GM12878 (cell line): ENCODE measurements at regions not wholly inside any gene's neighbourhood (a gene's known extent, or its start where the extent isn't known, plus 50 kb on each side); places are given as distances from the start of the nearest gene placed in this dataset.

ENCODE experiments used
- ATAC-seq: fragments of 200-7000 bp; cut with Tn5 transposase; 3 replicates; pipeline ENCODE4 v1.9.1; 2020; ENCODE audit warnings: mild to moderate bottlenecking, moderate library complexity
- BruUV-seq: library from RNA; stranded (reverse); fragments of 400-500 nt; replicated peaks from 2 replicates; lab custom pipeline; 2021; lab: Mats Ljungman, UMichigan
- CTCF ChIA-PET: fragments of 300-600 bp; sonication (Branson Sonifier 250); formaldehyde crosslinking; extraction: SDS; loops from one replicate; lab custom pipeline; 2021; ENCODE audit warnings: inconsistent platforms; lab: Yijun Ruan, JAX
- POLR2A ChIA-PET: fragments of 350-600 bp; formaldehyde crosslinking; extraction: SDS; loops from one replicate; lab custom pipeline; 2021; ENCODE audit warnings: inconsistent platforms; lab: Charles Lee
- RAD21 ChIA-PET: fragments of 300-600 bp; sonication (Branson Sonifier 250); formaldehyde crosslinking; loops from one replicate; lab custom pipeline; 2023; ENCODE audit warnings: antibody characterized with exemption; ENCODE audit not compliant: unreplicated experiment; lab: Charles Lee
- SMC1A ChIA-PET: fragments of 300-600 bp; sonication (Branson Sonifier 250); formaldehyde crosslinking; loops from one replicate; lab custom pipeline; 2023; ENCODE audit not compliant: unreplicated experiment, uncharacterized antibody; lab: Charles Lee
- DNase-seq: peaks from one replicate; pipeline ENCODE4 v3.0.0-alpha.2; 2011; ENCODE audit warnings: low read depth, low spot score
- FAIRE-seq: peaks from 3 replicates; lab custom pipeline; 2011; peaks lifted over from hg19 to GRCh38; lab: Jason Lieb, UNC
- H2AFZ ChIP-seq: 2 replicates; pipeline ENCODE4 v1.6.0; 2011; ENCODE audit warnings: low read depth, low read length, control low read depth; ENCODE audit not compliant: control insufficient read depth
- H3K27ac ChIP-seq: 2 replicates; pipeline ENCODE4 v1.5.1; 2011; ENCODE audit warnings: control low read depth; ENCODE audit not compliant: control insufficient read depth, insufficient read depth
- H3K27me3 ChIP-seq, 2 experiments: replicated peaks in 1 of 2; 2 replicates each; pipeline versions ENCODE4 v1.6.0 to v1.6.1; 2011; ENCODE audit warnings: low read length in 1 of 2; ENCODE audit not compliant: control insufficient read depth in 2 of 2, insufficient read depth in 2 of 2
- H3K36me3 ChIP-seq, 2 experiments: 2 replicates each; pipeline ENCODE4 v1.5.1; 2011; ENCODE audit warnings: low read length in 1 of 2; ENCODE audit not compliant: control insufficient read depth in 2 of 2, insufficient read depth in 2 of 2
- H3K4me1 ChIP-seq: 2 replicates; pipeline ENCODE4 v1.6.1; 2011; ENCODE audit warnings: mild to moderate bottlenecking, low read length, moderate library complexity, mixed read lengths; ENCODE audit not compliant: control insufficient read depth, insufficient read depth
- H3K4me2 ChIP-seq: 2 replicates; pipeline ENCODE4 v1.6.0; 2011; ENCODE audit warnings: control low read depth; ENCODE audit not compliant: control insufficient read depth, insufficient read depth
- H3K4me3 ChIP-seq: fragments of 200-600 bp; sonication (generic); 2 replicates; pipeline ENCODE4 v1.5.1; 2016
- H3K79me2 ChIP-seq: 2 replicates; pipeline ENCODE4 v1.6.0; 2011; ENCODE audit warnings: low read length; ENCODE audit not compliant: control insufficient read depth, insufficient read depth
- H3K9ac ChIP-seq: 2 replicates; pipeline ENCODE4 v1.8.0; 2011; ENCODE audit warnings: low read length, control low read depth, mixed read lengths; ENCODE audit not compliant: control insufficient read depth, insufficient read depth
- H3K9me3 ChIP-seq: replicated peaks from 3 replicates; pipeline ENCODE4 v1.5.1; 2011; ENCODE audit warnings: mild to moderate bottlenecking, low read length; ENCODE audit not compliant: control insufficient read depth, insufficient read depth
- H4K20me1 ChIP-seq: 2 replicates; pipeline ENCODE4 v1.6.0; 2011; ENCODE audit not compliant: control insufficient read depth, insufficient read depth
- BCL3 ChIP-seq: IDR thresholded peaks from 2 replicates; pipeline ENCODE4 v1.6.1; 2011; ENCODE audit warnings: borderline replicate concordance, low read depth, mild to moderate bottlenecking, moderate library complexity, low read length; ENCODE audit not compliant: insufficient read depth, poor library complexity, severe bottlenecking
- HDAC2 ChIP-seq: fragments of 200-600 bp; sonication (generic); IDR thresholded peaks from 2 replicates; pipeline ENCODE4 v1.6.1; 2017
- PBX3 ChIP-seq: IDR thresholded peaks from 2 replicates; pipeline ENCODE4 v1.6.1; 2011; ENCODE audit warnings: mild to moderate bottlenecking, low read depth, low read length, moderate library complexity; ENCODE audit not compliant: insufficient replicate concordance
- WGBS: methylation state at CpG from one replicate; pipeline ENCODE4 v1.1.6; 2016; ENCODE audit warnings: low lambda C conversion rate; ENCODE audit not compliant: insufficient replicate concordance, insufficient coverage; ENCODE audit errors: missing lambda C conversion rate; 5-methylcytosine and 5-hydroxymethylcytosine counted together
- in situ Hi-C: fragments of 300-500 bp; cut with MboI; formaldehyde crosslinking; loops from 9 replicates; pipeline ENCODE4 v1.14.3; 2018; ENCODE audit warnings: mixed read lengths
- intact Hi-C: fragments of 100-400 bp; cut with micrococcal nuclease; formaldehyde crosslinking; loops from one replicate; pipeline ENCODE4 v1.14.2; 2022; ENCODE audit not compliant: unreplicated experiment

GRCh38 chr15:39315206-39315850, 265.6 kb upstream of the THBS1 start:
- CTCF ChIA-PET = interaction anchor here (0.6 to 1.7 kb wide), 6 partner anchors 11 to 484 kb away, joined by 3 to 7 read pairs (median 4); no protein-coding TSS in a partner anchor

More at GRCh38 chr15:39315206-39315850, 265.6 kb upstream of the THBS1 start:
- Histone ChIP-seq H3K36me3 (no peaks in the 10 kb centered on the region), H3K4me2 (no peak overlapping the region), H4K20me1 (no peaks in the 10 kb centered on the region)
- ATAC-seq (no peak), DNase-seq (no peak), FAIRE-seq (no peak)
- SMC1A ChIA-PET = no interaction called here
- TF ChIP-seq HDAC2 (no peak), PBX3 (no peak), BCL3 (no peak)
- TF ChIP-seq, all 136 proteins: peak for 0
- Histone ChIP-seq H3K79me2 (no peaks in the 10 kb centered on the region), H3K9ac (no peak overlapping the region), H3K27ac (no peak overlapping the region), H2AFZ (no peak overlapping the region), H3K4me3 (no peak overlapping the region), H3K27me3 (no peaks in the 10 kb centered on the region), H3K9me3 (no peaks in the 10 kb centered on the region; the same call in 2 of the 3 replicates), H3K4me1 (no peaks in the 10 kb centered on the region)
- intact Hi-C loops (loop anchor here (10.0 kb wide), 1 partner anchor 59 kb away; no protein-coding TSS in a partner anchor), in situ Hi-C loops (no loop called here)
- no TSS peak for BruUV-seq
- ChIA-PET RAD21 (no interaction called here), POLR2A (no interaction called here)
- 0% methylated on average over 1 of the region's 1 CpG for WGBS
